HuH-7 (cell line): ENCODE measurements at regions not wholly inside any gene's neighbourhood (a gene's known extent, or its start where the extent isn't known, plus 50 kb on each side); places are given as distances from the start of the nearest gene placed in this dataset.
"Not testable (repeated sequence)": the region's sequence is repeated elsewhere in the genome, so short reads cannot be mapped to it uniquely, and the experiment has no call there.

Experiments
- DNase-seq: peaks from one replicate; pipeline ENCODE4 v3.0.0; 2011; ENCODE audit warnings: low spot score

GRCh38 chr4:160709026-160709425 is 1454.8 kb downstream of the FSTL5 start:
- DNase-seq: no peak

GRCh38 chr4:160709546-160709945 is 1454.3 kb downstream of the FSTL5 start:
- DNase-seq: no peak

- DNase-seq: no peak
These were observed 1447.2 kb downstream of the FSTL5 start for GRCh38 chr4:160716551-160716950.

- no peak for DNase-seq
These were observed 1446.0 kb downstream of the FSTL5 start for GRCh38 chr4:160717848-160718247.

GRCh38 chr4:160724063-160724462 is 1439.7 kb downstream of the FSTL5 start:
- no peak for DNase-seq

GRCh38 chr4:160745126-160745525 is 1418.7 kb downstream of the FSTL5 start:
- DNase-seq: no peak

GRCh38 chr4:160746585-160746984 is 1417.2 kb downstream of the FSTL5 start:
- DNase-seq: not testable (repeated sequence)

- no peak for DNase-seq
These were observed 1391.1 kb downstream of the FSTL5 start for GRCh38 chr4:160772668-160773067.

- DNase-seq: no peak
These were observed 1368.6 kb downstream of the FSTL5 start for GRCh38 chr4:160795216-160795615.

GRCh38 chr4:160808174-160808573 is 1355.6 kb downstream of the FSTL5 start:
- DNase-seq: no peak

- no peak for DNase-seq
These were observed 1354.2 kb downstream of the FSTL5 start for GRCh38 chr4:160809576-160809975.

- no peak for DNase-seq
These were observed 1353.4 kb downstream of the FSTL5 start for GRCh38 chr4:160810424-160810823.

- no peak for DNase-seq
These were observed 1352.9 kb downstream of the FSTL5 start for GRCh38 chr4:160810941-160811340.

- DNase-seq: no peak
These were observed 1351.8 kb downstream of the FSTL5 start for GRCh38 chr4:160811956-160812355.

GRCh38 chr4:160814726-160815125 is 1349.1 kb downstream of the FSTL5 start:
- DNase-seq: no peak

- DNase-seq: no peak
These were observed 1345.2 kb downstream of the FSTL5 start for GRCh38 chr4:160818571-160818970.

- DNase-seq: no peak
These were observed 1344.0 kb downstream of the FSTL5 start for GRCh38 chr4:160819791-160820190.

- DNase-seq: no peak
These were observed 1339.3 kb downstream of the FSTL5 start for GRCh38 chr4:160824481-160824880.

GRCh38 chr4:160825644-160826338 is 1338.0 kb downstream of the FSTL5 start:
- DNase-seq: no peak

GRCh38 chr4:160826339-160826679 is 1337.5 kb downstream of the FSTL5 start:
- no peak for DNase-seq

- DNase-seq: no peak
These were observed 1332.5 kb downstream of the FSTL5 start for GRCh38 chr4:160831165-160831922.

- DNase-seq: no peak
These were observed 1328.0 kb downstream of the FSTL5 start for GRCh38 chr4:160835789-160836188.

GRCh38 chr4:160836431-160836830 is 1327.4 kb downstream of the FSTL5 start:
- no peak for DNase-seq

- DNase-seq: no peak
These were observed 1317.7 kb downstream of the FSTL5 start for GRCh38 chr4:160846121-160846520.
